NCI-H146 (cell line): ENCODE measurements at regions not wholly inside any gene's neighbourhood (a gene's known extent, or its start where the extent isn't known, plus 50 kb on each side); places are given as distances from the start of the nearest gene placed in this dataset.
A peak's percentile ranks its signal among the peaks of the same experiment; 100 is the strongest.
"Not testable (repeated sequence)": the region's sequence is repeated elsewhere in the genome, so short reads cannot be mapped to it uniquely, and the experiment has no call there.

Experiments
- DNase-seq: peaks from one replicate; lab custom pipeline; 2025; lab: John Stamatoyannopoulos, UW

DNA sequence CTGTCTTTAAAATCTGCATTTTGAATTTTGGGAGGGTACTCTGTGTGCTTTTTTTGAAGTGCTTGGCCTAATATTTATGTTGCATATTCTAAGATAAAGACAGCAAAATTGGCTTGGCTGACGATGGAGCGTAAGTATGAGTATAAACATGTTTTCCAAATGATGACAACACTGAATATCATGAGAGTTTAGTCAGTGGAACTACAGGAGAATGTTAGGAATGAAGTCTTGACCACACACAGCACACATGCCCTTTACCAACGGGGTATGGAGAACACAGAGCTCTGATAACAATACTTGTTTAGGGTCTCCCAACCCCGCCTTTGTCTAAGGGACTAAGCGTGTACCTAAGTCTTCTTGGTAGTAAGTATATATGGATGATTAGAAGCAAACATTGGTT is 253.9 kb upstream of the FZD8 start:
- DNase-seq = no peak

DNA sequence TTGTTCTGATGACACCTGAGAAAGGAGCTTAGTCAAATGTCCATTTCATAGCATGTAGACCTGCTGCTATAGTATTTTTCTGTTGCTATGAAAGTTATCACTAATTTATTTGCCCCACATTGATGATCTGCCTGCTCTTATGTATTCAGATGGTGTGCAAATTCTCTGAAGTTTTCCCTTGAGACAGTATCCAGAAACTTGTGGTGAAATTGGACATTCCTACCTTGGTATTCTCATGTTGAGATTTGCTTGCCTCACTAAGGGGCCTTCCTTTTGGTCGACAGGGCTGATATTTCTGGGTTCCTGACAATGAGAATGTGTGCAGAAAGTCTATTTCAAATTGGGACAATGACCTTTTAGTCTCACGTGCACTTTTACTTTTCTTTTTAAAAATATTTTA is 253.2 kb upstream of the FZD8 start:
- DNase-seq = no peak

GRCh38 chr10:35892526-35892925 is 250.4 kb upstream of the FZD8 start:
- no peak for DNase-seq

DNA sequence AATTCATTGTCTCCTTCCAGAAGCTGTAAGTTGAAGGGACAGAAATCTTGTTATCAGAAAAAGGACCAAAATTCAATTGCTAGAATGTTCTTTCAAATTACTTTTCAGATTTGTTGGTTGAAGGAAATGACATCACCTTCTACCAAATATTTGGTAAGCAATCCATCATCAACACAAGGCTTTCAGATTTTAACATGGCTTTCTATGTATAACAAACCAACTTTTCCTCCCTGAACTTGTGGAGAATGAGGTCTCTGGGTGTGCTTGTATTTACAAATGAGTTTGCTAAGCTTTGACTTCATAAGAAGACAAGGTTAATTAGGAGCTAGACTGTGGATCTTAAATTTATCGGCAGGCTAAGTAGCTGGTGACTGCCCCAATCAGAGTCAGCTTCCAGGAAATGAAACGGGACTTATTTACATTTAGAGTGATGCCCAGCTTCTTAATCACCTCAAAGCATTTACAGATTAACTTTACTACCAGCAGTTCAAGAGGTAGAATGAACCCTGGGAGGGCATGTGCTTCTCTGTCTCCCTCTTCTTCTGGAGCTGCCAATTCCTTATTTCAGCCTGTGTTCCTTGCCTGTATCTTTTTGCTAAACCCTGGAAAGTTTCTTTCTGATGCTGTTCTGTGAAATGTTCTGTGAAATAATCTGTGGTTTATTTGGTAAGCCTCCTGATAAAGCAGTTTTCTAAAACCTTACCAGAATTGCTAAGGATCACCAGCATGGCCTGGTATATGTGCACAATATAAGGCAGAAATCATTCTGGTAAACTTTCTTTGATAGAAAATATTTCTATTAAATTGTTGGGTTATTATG is 248.8 kb upstream of the FZD8 start:
- DNase-seq = no peak

GRCh38 chr10:35889971-35890675 is 248.0 kb upstream of the FZD8 start:
- no peak for DNase-seq

GRCh38 chr10:35889226-35889625 is 247.1 kb upstream of the FZD8 start:
- DNase-seq = no peak

- no peak for DNase-seq
Observed at GRCh38 chr10:35888400-35888799, 246.3 kb upstream of the FZD8 start.

DNA sequence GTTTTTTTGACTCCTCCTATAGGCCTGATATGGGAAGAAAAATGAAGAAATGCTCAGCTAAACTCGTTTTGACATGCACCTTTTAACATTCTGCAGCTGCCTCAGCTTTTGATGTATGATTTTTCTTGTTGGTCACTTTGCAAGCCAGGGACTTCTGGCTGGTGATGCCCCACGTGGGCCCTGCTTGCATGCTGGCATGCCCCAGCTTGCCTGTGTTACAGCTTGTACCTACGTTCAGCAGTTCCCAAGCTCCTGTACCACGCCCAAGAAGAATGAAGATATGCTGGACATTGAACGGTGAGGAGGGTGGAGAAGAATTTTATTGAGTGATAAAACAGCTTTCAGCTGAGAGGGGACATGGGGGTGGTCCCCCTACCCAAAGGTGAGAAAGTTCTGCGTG is 245.6 kb upstream of the FZD8 start:
- no peak for DNase-seq

DNA sequence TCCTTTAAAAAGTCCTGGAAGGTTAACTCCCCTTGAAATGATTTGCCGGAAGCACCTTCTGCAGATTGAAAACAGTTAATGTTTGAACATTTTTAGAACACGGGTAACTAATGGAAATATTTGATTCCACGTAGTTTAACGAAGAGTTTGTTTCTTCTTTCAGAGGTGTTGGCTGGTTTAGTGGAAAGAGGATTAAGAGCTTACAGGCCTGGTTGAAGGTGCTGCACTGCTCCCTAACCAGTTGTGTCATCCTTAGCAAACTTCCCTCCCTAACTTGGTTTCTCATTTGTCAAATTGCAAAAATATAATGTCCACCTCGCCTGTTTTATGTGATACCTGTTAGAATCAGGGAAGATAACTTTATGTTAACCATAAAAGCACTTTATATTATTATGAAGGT is 243.0 kb upstream of the FZD8 start:
- DNase-seq = no peak

DNA sequence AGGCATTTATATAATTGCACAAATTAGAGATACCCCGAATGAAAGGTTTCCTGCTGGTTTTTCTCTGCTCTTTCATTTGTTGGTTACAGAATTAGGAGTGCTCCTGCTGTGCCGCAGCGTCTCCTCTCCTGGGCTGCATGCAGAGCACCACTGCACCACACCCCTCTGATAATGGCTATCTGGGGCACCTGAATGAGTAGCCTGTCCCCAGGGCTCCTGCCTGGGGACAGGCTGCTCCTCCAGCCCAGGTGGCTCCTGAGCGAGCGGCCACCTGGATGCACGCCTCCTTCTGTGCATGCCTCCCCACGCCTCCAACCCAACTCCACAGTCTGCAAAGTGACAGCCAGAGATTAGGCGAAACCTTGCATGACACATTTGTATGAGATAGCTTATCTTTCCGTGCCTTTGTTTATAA is 242.6 kb upstream of the FZD8 start:
- DNase-seq = peak; percentile 99

- no peak for DNase-seq
Observed at GRCh38 chr10:35882422-35883150, 240.5 kb upstream of the FZD8 start.

DNA sequence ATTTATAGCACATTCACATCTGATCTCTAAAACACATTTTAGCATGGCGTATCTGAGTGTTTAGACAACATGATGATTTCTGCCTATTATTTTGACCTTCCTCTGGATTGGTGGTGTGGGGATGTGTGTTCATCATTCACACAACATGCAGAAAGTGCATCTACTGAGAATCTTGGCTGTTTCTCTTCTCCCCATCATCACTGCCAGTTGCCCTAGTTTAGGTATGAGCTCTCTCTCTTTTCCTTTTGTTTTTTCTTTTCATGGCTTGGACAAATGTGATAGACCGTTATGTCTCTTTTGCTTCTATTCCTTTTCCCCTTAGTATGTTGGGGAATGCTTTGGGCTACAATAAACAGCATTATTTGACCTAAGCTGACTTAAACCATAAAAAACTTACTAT is 239.2 kb upstream of the FZD8 start:
- no peak for DNase-seq

GRCh38 chr10:35876248-35876647 is 234.2 kb upstream of the FZD8 start:
- no peak for DNase-seq

GRCh38 chr10:35875016-35875676 is 233.1 kb upstream of the FZD8 start:
- no peak for DNase-seq

DNA sequence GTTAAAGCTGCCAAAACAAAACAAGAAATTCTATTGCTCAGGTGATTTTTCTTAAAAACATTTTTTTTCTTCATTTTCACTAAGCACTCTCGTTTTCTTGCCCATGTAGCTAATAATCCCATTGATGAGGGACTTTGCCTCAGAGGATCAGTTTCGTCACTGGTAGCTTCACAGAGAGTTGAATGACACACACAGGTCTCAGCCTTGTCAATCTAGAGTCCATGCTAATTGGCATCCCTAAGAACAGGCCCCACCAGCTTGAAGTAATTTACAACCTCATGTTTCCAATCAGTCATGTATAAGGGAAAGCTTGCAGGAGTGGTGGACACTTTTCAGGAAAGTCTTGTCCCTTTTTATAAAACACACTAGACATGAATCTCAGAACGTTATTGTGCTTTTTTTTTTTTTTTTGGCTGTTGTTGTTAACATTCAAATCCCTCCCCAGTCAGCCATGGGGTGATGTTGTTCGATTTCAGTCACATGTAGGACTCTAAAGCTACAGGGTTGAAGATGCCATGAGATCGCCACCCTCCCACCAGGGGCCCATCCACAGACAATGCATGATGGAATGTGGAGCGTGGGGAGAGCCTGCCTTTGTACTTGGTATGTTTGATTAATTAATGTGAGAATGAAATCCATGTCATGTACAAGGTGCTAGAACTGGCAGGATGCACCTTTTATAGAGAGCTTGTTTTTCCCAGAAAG is 232.4 kb upstream of the FZD8 start:
- peak; percentile 78 for DNase-seq

- no peak for DNase-seq
Observed at GRCh38 chr10:35872671-35873070, 230.6 kb upstream of the FZD8 start.

DNA sequence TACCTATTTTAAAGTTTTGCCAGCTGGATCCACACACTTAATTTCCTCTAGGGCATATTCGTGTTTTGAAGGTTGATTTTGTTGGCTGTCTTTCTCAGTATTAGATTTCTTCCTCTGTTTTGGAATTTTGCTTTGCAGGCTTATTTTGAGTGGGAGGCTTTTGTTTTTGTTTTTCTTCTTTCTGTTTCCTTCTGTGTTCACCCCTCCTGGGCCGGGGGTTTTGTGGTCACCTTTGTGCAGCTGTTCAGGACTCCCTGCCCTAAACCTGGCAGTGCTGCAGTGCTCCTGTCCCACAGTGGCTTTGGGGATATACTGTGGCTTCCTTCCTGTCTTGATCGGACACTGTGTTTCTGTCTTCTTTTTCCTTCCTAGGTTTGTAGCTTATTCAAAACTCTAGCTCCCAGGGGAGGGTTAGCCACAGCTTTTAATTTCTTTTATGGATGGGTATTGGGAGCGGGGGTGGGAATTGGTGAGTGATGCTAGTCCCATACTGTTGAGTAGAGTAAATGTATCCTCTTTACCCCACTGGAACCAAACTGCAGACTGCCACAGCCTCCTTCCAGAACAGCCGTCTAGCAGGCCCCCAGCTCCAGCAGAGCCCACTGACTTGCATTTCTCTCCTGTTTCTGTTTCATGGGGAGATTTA is 228.7 kb upstream of the FZD8 start:
- no peak for DNase-seq

GRCh38 chr10:35858676-35859283 is 216.7 kb upstream of the FZD8 start:
- not testable (repeated sequence) for DNase-seq

- DNase-seq = no peak
Observed at GRCh38 chr10:35857860-35858259, 215.8 kb upstream of the FZD8 start.

DNA sequence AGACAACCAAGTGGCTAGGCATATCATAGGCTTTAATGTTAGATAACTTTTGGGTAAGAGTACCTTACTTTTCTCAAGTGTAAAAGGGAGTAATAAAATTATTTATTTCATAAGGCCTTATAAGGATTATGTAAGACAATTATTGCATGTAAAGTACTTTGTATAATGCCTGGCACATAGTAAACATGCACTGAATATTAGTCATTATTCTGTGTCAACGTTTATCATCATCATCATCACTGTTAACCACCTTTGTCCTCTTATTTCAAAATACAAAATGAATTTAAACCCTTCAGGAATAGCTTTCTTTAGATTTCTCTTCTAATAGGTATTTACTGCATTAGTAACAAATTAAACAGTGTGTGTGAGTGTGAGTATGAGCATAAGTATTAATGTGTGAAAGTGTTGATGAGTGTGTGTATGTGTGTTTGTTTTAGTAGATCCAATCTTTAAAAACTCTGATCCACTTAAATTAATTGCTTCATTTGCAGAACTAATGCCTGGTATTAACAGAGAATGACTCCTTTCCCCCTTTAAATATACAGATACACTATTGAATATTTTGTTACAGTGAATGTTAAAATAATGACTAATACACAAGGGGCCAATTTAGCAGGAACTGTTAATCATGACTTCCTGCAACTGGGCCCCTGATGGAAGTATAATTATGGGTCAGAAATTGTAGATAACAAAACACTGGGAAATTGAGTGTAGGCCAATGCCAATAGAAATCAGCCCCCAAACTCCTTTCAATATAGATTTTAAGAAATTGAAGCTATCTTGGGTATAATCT is 213.3 kb upstream of the FZD8 start:
- DNase-seq = no peak
